Activated CD4-positive, alpha-beta T cell treated with anti-CD3 and anti-CD28 coated beads for 36 hours (primary cell): ENCODE measurements at regions not wholly inside any gene's neighbourhood (a gene's known extent, or its start where the extent isn't known, plus 50 kb on each side); places are given as distances from the start of the nearest gene placed in this dataset.

Source experiments
- ATAC-seq: fragments of 200-7000 bp; cut with Tn5 transposase; one replicate; pipeline ENCODE4 v1.10.0; 2021; ENCODE audit warnings: mild to moderate bottlenecking, moderate library complexity
- CTCF ChIA-PET: fragments of 350-600 bp; sonication (Branson Sonifier 250); formaldehyde crosslinking; loops from one replicate; lab custom pipeline; 2021; ENCODE audit warnings: antibody characterized with exemption; lab: Charles Lee
- POLR2A ChIA-PET: fragments of 350-600 bp; sonication (Branson Sonifier 250); formaldehyde crosslinking; loops from one replicate; lab custom pipeline; 2021; ENCODE audit warnings: antibody characterized with exemption, inconsistent platforms; lab: Charles Lee
- DNase-seq: peaks from one replicate; pipeline ENCODE4 v3.0.0-alpha.2; 2020
- H3K27ac Mint-ChIP-seq: one replicate; pipeline ENCODE4 v1.8.0; 2021; ENCODE audit warnings: mixed read lengths
- H3K27me3 Mint-ChIP-seq: one replicate; pipeline ENCODE4 v1.8.0; 2021; ENCODE audit warnings: mixed read lengths
- H3K36me3 Mint-ChIP-seq: one replicate; pipeline ENCODE4 v1.8.0; 2021; ENCODE audit warnings: low read depth, mixed read lengths
- H3K4me1 Mint-ChIP-seq: one replicate; pipeline ENCODE4 v1.8.0; 2021; ENCODE audit warnings: mixed read lengths
- H3K4me3 Mint-ChIP-seq: one replicate; pipeline ENCODE4 v1.8.0; 2021; ENCODE audit warnings: mild to moderate bottlenecking, moderate library complexity, mixed read lengths
- H3K9me3 Mint-ChIP-seq: one replicate; pipeline ENCODE4 v1.8.0; 2021; ENCODE audit warnings: low read depth, mixed read lengths
- intact Hi-C, 2 experiments: fragments of 100-400 bp; cut with DNase I in 1 of 2; cut with micrococcal nuclease in 1 of 2; formaldehyde crosslinking; loops; one replicate each; pipeline versions ENCODE4 v1.14.2 to v1.15.1; 2022 to 2024; cut with DNase I, micrococcal nuclease

DNA sequence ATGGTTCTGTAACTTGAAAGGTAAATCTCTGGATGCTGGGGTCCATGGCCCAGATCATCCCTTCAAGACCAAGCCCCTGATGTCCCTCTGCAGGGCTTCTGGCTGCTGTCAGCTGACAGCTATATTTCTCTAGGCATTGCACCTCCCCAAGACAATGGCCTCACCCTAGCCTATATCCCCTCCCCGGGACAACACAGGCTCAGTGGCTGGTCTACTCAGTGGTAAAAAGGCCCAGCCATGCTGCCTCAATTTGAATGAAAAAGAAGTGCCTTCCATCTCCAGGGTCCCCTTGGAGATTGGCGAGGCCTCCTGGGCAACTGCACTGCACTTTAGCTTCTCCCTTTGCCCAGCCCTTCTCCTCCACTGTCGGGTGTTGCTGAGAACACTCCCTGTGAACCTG is 602.8 kb downstream of the CDH26 start:
- Mint-ChIP-seq H3K4me1 (no peaks in the 10 kb centered on the region), H3K4me3 (no peak overlapping the region), H3K27ac (no peak overlapping the region), H3K27me3 (peaks cover 9% of the 10 kb centered on the region), H3K9me3 (no peaks in the 10 kb centered on the region), H3K36me3 (no peaks in the 10 kb centered on the region)
- ChIA-PET CTCF (no interaction called here), POLR2A (no interaction called here)
- ATAC-seq (no peak), DNase-seq (no peak)
- intact Hi-C loops: no loop called here

DNA sequence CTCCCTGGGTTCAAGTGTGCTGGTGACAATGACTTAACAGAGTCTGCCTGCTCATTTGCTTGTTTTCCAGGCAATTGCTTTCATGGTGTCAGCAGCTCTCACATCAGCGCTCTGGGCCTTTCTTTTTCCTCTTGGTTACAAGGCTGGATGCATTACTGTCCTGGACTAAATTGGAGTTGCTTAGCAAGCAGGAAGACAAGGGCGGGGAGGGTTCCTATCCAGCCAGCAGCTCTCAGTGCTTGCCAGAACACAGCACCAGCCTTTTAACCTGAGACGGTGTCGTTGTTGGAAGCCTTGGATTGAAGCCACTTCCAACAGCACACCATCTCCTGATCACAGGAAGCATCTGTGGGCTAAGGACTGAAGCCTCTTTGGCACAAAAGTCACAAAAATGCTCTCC is 606.9 kb downstream of the CDH26 start:
- Mint-ChIP-seq H3K36me3 (no peaks in the 10 kb centered on the region), H3K4me1 (no peaks in the 10 kb centered on the region), H3K4me3 (no peak overlapping the region), H3K9me3 (no peaks in the 10 kb centered on the region), H3K27me3 (peaks cover 3% of the 10 kb centered on the region), H3K27ac (no peak overlapping the region)
- DNase-seq (no peak), ATAC-seq (no peak)
- intact Hi-C loops: no loop called here
- ChIA-PET CTCF (no interaction called here), POLR2A (no interaction called here)

DNA sequence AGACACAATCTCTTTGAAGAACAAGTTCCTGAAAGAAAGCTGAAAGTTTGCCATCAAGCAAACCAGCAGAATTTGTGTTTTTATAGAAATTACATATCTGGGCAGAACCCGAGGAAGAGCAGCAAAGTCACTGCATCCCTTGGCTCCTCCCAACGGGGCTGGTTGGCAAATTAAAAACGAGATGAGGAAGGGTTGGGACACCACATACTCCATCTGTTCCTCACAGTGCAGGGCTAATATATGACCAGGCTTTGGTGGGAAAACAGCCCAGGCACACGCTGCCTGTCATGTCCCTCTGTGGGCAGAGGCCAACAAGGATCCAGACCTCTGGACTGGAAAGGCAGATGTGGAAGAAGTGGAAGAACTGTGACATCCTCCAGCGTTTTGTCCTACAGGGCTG is 607.3 kb downstream of the CDH26 start:
- H3K27me3 Mint-ChIP-seq: no peaks in the 10 kb centered on the region
- H3K36me3 Mint-ChIP-seq: no peaks in the 10 kb centered on the region
- H3K27ac Mint-ChIP-seq: no peak overlapping the region
- ChIA-PET CTCF (no interaction called here), POLR2A (no interaction called here)
- no peaks in the 10 kb centered on the region for H3K4me1 Mint-ChIP-seq
- intact Hi-C loops: no loop called here
- no peak overlapping the region for H3K4me3 Mint-ChIP-seq
- H3K9me3 Mint-ChIP-seq: no peaks in the 10 kb centered on the region
- no peak for DNase-seq
- ATAC-seq: no peak

DNA sequence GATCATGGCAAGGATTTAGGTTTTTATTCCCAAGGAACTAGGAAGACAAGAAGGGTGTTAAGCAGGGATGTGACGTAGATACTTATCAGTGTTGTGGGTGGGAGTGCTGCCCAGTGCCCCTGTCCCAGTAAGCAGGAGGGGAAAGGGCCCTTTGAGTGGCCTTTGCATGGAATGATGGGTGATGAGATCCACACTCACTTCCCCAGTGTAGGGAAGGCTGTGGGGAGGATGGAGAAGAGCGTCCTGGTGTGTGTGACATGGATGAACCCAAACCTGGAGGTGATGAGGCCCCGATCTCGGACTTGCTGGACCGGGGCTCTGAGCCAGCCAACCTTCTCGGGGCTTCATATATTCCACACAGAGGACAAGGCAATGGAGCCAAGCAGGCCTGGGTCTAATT is 610.9 kb downstream of the CDH26 start:
- ATAC-seq (no peak), DNase-seq (no peak)
- ChIA-PET POLR2A (no interaction called here), CTCF (no interaction called here)
- no peak overlapping the region for H3K4me3 Mint-ChIP-seq
- H3K27ac Mint-ChIP-seq: no peak overlapping the region
- no peaks in the 10 kb centered on the region for H3K36me3 Mint-ChIP-seq
- intact Hi-C loops: no loop called here
- H3K27me3 Mint-ChIP-seq: peaks cover 4% of the 10 kb centered on the region
- H3K4me1 Mint-ChIP-seq: no peaks in the 10 kb centered on the region
- no peaks in the 10 kb centered on the region for H3K9me3 Mint-ChIP-seq

DNA sequence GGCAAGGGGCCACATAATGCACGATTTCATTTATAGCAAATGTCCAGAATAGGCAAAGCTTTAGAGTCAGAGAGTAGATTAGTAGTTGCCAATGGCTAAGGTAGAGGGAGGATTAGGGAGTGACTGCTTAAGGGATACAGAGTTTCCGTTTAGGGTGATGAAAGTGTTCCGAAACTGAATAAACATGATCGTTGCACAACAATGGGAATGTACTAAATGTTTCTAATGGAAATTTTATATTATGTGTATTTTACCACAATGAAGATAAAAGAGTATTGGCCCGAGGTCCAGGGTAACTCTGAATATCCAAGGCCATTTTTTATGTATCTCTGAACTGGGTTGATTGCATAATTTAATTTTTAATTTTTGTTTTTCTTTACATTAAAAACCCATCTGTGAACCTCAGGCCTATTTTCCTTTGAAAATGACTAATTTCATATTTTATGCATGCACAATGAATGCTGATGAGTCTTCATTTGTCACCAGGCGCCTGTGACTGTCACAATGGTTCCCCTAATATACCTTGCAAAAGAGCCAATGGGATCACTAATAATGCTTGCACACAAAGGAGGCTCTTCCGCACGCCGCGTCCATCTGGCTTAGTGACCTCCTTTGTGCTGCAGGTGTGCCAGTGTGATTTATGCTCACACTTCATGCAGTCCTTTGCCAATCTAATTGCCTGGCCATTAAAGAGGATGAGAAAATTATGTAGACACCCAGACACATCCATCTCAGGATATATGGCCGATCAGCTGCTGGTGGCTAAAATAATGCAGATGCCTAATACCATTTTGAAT is 612.5 kb downstream of the CDH26 start:
- Mint-ChIP-seq H3K4me1 (no peaks in the 10 kb centered on the region), H3K9me3 (no peaks in the 10 kb centered on the region), H3K36me3 (no peaks in the 10 kb centered on the region), H3K27me3 (peaks cover 4% of the 10 kb centered on the region), H3K4me3 (no peak overlapping the region), H3K27ac (no peak overlapping the region)
- no peak for DNase-seq
- ATAC-seq: no peak
- POLR2A ChIA-PET: no interaction called here
- intact Hi-C loops: no loop called here
- CTCF ChIA-PET: no interaction called here

DNA sequence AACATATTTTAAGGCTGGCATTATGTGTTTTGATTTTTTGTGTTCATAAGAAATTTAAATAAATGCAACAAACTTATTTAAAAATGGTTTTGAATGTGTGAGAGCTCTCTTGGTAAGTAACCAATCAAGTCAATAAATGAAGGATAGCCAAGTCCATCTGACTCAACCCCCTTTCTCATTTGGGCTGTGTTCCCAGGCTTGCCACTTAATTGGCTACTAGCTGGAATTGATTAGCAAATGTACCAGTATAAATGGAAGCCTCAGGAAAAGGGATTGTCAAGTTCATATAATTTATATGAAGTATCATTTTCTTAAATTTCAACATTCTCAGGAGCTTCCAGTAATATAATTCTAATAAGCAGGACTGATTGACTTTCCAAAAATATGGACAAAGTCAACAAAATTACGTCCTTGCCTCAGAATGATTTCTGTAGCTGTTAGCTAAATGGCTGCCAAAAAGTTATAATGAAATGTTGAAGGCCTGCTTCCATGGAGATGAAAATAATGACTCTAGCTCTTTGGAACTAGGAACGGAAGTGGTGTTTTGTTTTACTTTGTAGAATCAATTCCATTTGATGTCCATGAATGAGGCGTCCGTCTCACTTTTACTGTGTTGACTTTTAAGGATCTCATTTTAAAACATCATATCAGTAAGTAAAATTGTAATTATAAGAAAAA is 614.9 kb downstream of the CDH26 start:
- CTCF ChIA-PET: no interaction called here
- no peak for DNase-seq
- H3K36me3 Mint-ChIP-seq: no peaks in the 10 kb centered on the region
- H3K4me1 Mint-ChIP-seq: no peaks in the 10 kb centered on the region
- intact Hi-C loops: no loop called here
- H3K4me3 Mint-ChIP-seq: no peak overlapping the region
- no peak overlapping the region for H3K27ac Mint-ChIP-seq
- peaks cover 4% of the 10 kb centered on the region for H3K27me3 Mint-ChIP-seq
- H3K9me3 Mint-ChIP-seq: no peaks in the 10 kb centered on the region
- no peak for ATAC-seq
- POLR2A ChIA-PET: no interaction called here

DNA sequence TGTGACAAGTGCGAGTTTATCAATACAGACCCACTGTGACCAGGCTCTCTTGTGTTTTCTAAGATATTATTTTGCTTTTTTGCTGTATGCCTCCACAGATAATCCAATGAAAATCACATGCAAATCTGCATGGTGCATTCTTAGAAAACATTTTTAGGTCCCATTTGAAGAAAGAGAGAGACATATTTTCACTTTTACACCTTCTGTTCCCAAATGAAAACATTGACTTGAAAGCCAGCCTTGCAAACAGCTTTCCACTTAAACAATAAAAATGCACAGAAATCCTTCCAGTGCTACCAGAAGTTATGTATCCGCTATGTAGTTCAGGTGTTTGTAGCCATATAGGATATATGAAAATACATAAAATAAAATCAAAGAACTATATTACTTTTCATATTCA is 618.0 kb downstream of the CDH26 start:
- CTCF ChIA-PET: no interaction called here

DNA sequence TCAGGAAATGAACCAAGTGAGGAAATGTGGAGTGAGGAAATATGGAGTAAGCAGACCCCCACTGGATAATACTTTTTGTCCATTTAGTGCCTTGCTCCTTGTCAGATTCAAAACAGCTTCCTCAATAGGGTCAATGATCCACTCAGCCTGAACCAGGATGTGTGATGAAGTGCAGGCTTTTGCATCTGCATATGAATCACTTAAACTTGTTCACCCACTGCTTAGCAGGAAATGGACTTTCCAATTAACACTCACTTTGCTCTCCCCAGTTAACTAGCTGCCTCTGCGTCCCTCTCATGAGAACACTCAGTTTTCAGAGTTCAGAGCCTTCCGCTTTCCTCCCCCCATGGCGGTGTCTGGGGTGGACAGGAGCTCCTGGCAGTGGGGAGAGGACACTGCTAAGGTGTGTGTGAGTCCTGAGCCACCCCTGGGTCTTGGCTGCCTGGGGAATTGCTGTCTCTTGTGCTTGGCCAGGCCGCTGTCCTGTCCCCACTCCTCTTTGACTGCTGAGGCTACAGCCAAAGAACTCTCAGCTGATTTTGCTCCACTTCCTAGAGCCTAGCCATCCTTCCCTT is 621.8 kb downstream of the CDH26 start:
- H3K36me3 Mint-ChIP-seq: no peaks in the 10 kb centered on the region
- no peak overlapping the region for H3K27ac Mint-ChIP-seq
- H3K27me3 Mint-ChIP-seq: peaks cover 3% of the 10 kb centered on the region
- POLR2A ChIA-PET: no interaction called here
- CTCF ChIA-PET: no interaction called here
- ATAC-seq: no peak
- H3K4me3 Mint-ChIP-seq: no peak overlapping the region
- intact Hi-C loops: no loop called here
- no peaks in the 10 kb centered on the region for H3K4me1 Mint-ChIP-seq
- no peak for DNase-seq
- no peaks in the 10 kb centered on the region for H3K9me3 Mint-ChIP-seq

More for the DNA sequence above, 618.0 kb downstream of the CDH26 start:
- Mint-ChIP-seq H3K4me1 (no peaks in the 10 kb centered on the region), H3K27me3 (peaks cover 4% of the 10 kb centered on the region), H3K36me3 (no peaks in the 10 kb centered on the region), H3K9me3 (no peaks in the 10 kb centered on the region), H3K4me3 (no peak overlapping the region), H3K27ac (no peak overlapping the region)
- POLR2A ChIA-PET: no interaction called here
- intact Hi-C loops: no loop called here
- DNase-seq (no peak), ATAC-seq (no peak)

DNA sequence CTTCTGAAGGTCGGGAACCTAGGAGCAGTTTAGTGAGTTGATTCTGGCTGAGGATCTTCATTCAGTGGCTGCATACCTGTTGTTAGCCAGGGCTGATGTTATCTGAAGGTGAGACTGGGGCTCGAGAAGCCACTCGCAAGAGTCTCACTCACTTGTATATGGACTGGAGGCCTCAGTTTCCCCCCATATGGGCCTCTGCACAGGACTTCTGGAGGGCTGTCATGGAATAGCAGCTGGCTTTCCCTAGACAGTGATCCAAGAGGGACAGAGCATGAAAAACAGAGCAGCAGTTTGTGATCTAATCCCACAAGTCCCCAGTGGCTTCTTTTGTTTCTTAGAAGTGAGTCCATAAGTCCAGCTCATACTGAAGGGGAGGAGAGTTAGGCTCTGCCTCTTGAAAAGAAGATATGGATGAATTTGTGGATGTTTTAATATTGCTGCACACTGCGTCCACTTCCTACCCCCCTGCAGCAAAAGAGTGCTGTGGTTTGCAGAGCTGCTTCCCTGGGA is 623.4 kb downstream of the CDH26 start:
- DNase-seq (no peak), ATAC-seq (no peak)
- Mint-ChIP-seq H3K4me3 (no peak overlapping the region), H3K27ac (no peak overlapping the region), H3K36me3 (no peaks in the 10 kb centered on the region), H3K27me3 (peaks cover 5% of the 10 kb centered on the region), H3K4me1 (no peaks in the 10 kb centered on the region), H3K9me3 (no peaks in the 10 kb centered on the region)
- ChIA-PET CTCF (no interaction called here), POLR2A (no interaction called here)
- intact Hi-C loops: no loop called here

DNA sequence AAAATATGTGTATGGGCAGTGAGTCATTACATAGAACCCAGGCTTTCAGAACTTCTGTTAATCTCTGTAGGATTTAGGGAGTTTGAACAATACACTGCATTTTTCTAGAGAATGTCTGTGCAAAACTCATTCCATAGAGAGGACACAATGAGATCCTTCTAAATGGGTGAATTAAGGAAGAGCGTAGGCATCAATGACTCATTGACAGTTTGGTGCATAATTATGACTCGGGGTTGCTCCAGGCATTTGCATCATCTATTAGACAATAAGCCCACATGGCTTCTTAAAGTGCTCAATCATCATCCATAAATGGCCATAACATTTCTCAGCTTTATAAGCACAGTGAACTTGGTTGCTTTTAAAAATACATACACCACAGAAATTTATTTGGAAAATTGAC is 625.5 kb downstream of the CDH26 start:
- CTCF ChIA-PET: no interaction called here
- DNase-seq (no peak), ATAC-seq (no peak)
- no peaks in the 10 kb centered on the region for H3K36me3 Mint-ChIP-seq
- H3K27me3 Mint-ChIP-seq: peaks cover 5% of the 10 kb centered on the region
- H3K9me3 Mint-ChIP-seq: no peaks in the 10 kb centered on the region
- no peaks in the 10 kb centered on the region for H3K4me1 Mint-ChIP-seq
- intact Hi-C loops: no loop called here
- H3K4me3 Mint-ChIP-seq: no peak overlapping the region
- H3K27ac Mint-ChIP-seq: no peak overlapping the region
- POLR2A ChIA-PET: no interaction called here

DNA sequence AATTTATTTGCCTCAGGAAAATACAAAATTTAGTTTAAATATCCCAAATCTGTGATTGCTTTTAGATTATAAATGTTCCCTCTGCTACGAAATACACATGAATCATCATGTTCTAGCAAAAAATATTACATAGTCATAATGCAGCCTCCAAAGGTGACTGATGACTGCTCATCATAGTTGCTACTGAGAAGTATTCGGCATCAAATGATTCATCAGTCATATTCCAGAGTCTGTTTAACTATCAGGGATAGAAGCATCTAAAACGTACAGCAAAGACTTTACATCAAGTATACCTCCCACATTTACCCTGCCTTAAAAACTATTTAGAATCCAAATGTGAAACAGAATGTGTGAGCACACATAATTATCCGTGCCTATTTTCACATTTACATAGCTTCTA is 626.0 kb downstream of the CDH26 start:
- Mint-ChIP-seq H3K27ac (no peak overlapping the region), H3K4me1 (no peaks in the 10 kb centered on the region), H3K36me3 (no peaks in the 10 kb centered on the region), H3K4me3 (no peak overlapping the region), H3K27me3 (peaks cover 5% of the 10 kb centered on the region), H3K9me3 (no peaks in the 10 kb centered on the region)
- no peak for DNase-seq
- ChIA-PET CTCF (no interaction called here), POLR2A (no interaction called here)
- no peak for ATAC-seq
- intact Hi-C loops: no loop called here

DNA sequence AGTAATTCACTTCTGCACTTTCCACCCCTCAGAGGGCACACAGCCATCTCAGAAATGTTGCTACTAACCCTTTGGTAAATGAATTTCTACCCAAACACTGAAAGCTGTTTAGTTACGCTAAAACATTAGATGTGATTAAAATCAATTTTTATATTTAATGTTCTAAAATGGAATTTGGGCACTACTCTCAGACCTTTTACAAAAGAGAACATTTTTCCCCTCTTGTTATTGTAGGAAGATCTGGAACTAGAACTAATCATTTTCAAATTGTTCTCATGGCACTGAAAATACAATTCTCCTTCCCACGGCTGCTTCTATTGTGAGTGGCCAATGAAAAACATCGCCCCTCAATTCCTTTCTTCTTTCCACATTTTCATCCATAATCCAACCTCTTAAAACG is 627.4 kb downstream of the CDH26 start:
- Mint-ChIP-seq H3K4me1 (no peaks in the 10 kb centered on the region), H3K27ac (no peak overlapping the region), H3K9me3 (no peaks in the 10 kb centered on the region), H3K27me3 (peaks cover 6% of the 10 kb centered on the region), H3K36me3 (no peaks in the 10 kb centered on the region), H3K4me3 (no peak overlapping the region)
- ChIA-PET CTCF (no interaction called here), POLR2A (no interaction called here)
- no peak for DNase-seq
- no peak for ATAC-seq
- intact Hi-C loops: no loop called here
